ENCODE measurements at regions not wholly inside any gene's neighbourhood (a gene's known extent, or its start where the extent isn't known, plus 50 kb on each side); places are given as distances from the start of the nearest gene placed in this dataset.

DNA sequence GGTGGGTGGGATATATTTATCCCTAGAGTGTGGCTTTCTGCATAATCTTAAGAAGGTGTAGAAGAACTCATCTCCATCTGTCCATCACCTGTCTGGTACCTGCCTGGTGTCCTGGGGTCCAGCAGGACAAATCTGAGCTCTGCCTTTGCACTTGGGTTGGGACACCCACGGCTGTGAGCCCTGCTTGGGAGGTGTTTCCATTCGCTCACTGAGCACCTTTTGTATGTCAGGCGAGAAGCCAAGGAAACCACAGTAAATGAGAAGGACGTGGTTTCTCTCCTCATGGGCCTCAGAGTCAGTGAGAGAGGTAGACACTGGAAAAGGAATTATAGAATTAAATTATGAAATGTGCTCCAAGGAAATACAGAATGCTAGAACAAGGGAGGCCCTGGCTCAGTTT lies 555.9 kb downstream of the MIAT start:
- H3K27ac Mint-ChIP-seq (ENCODE audit: unreplicated experiment) = peak overlapping the region; percentile 88
- H3K4me3 ChIP-seq (ENCODE audit: insufficient read depth, low read depth, low read length) = no peak overlapping the region
- H3K4me1 ChIP-seq (ENCODE audit: insufficient read depth, low read length) = peaks cover 18% of the 10 kb centered on the region
- TF ChIP-seq EZH2 (IDR thresholded peaks at IDR 0.05; ENCODE audit: insufficient read depth, low read length) = no peak
- TF ChIP-seq, protein P1, sequence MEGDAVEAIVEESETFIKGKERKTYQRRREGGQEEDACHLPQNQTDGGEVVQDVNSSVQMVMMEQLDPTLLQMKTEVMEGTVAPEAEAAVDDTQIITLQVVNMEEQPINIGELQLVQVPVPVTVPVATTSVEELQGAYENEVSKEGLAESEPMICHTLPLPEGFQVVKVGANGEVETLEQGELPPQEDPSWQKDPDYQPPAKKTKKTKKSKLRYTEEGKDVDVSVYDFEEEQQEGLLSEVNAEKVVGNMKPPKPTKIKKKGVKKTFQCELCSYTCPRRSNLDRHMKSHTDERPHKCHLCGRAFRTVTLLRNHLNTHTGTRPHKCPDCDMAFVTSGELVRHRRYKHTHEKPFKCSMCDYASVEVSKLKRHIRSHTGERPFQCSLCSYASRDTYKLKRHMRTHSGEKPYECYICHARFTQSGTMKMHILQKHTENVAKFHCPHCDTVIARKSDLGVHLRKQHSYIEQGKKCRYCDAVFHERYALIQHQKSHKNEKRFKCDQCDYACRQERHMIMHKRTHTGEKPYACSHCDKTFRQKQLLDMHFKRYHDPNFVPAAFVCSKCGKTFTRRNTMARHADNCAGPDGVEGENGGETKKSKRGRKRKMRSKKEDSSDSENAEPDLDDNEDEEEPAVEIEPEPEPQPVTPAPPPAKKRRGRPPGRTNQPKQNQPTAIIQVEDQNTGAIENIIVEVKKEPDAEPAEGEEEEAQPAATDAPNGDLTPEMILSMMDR (IDR thresholded peaks at IDR 0.05; ENCODE audit: insufficient read depth, low read depth, low read length) = no peak
- H3K27ac ChIP-seq (ENCODE audit: low read depth, low read length) = peak overlapping the region; percentile 69
- peaks cover 19% of the 10 kb centered on the region for H3K4me1 Mint-ChIP-seq (ENCODE audit: low read depth, unreplicated experiment)
- FAIRE-seq (no peak), DNase-seq (ENCODE audit: low read depth) (peak; percentile 71)
- H3K9me3 ChIP-seq (ENCODE audit: insufficient read depth, low read depth, low read length) = no peaks in the 10 kb centered on the region
- H3K36me3 ChIP-seq (ENCODE audit: insufficient read depth, low read length) = no peaks in the 10 kb centered on the region
- peaks cover 4% of the 10 kb centered on the region for H3K36me3 Mint-ChIP-seq (ENCODE audit: low read depth, unreplicated experiment)
- no peak overlapping the region for H2AFZ ChIP-seq (ENCODE audit: low read depth, low read length)
- no peak overlapping the region for H3K4me2 ChIP-seq (ENCODE audit: low read length)
- peak overlapping the region; percentile 49 for H3K9ac ChIP-seq (ENCODE audit: low read length)
- no peaks in the 10 kb centered on the region for H3K79me2 ChIP-seq (ENCODE audit: insufficient read depth, low read length)
- peaks cover 7% of the 10 kb centered on the region for H3K9me3 Mint-ChIP-seq (ENCODE audit: unreplicated experiment)
- H3K27me3 Mint-ChIP-seq (ENCODE audit: low read depth, unreplicated experiment) = peaks cover 2% of the 10 kb centered on the region
- no peak overlapping the region for H3K4me3 Mint-ChIP-seq (ENCODE audit: unreplicated experiment)
- H4K20me1 ChIP-seq (ENCODE audit: insufficient read depth, low read length) = no peaks in the 10 kb centered on the region
- no peaks in the 10 kb centered on the region for H3K27me3 ChIP-seq (ENCODE audit: insufficient read depth, low read length)

DNA sequence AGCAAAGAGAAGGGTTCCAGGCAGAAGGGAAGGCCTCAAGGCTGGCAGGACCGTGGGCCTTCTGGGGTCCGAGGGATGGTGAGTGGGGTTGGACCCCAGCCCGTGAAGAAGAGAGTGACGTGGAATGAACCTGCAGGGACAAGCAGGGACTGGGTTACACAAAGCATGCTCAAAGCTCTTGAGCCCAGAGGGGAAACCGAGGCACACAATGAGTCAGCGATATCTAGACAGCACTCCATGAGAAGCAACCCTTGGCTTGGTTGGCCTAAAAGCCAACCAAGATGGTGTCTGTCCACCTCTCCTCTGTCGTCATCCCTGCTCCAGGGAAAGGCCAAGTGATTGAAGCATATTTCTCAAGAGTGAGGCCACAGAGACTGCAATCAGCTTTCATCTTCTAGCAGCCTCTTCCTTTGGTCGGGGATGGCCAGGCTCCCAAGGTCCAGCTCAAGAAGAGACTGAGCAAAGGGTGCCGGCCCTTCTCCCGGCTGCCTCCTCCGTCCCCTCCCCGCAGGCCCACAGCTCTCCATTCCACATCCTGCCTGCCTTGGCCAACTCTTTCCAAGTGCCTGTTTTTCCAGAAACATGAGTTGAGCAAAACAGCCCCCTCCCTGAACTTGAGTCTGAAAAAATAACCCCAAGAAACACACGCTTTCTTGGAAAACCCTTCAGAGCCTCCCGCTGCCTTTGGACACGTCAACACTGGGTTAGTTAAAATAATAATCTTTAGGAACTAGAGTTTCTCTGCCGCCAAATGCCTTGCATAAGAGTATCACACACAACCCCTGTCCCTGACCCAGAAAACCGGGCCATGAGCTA lies 556.6 kb downstream of the MIAT start:
- Histone ChIP-seq H3K4me1 (ENCODE audit: insufficient read depth, low read length) (peaks cover 15% of the 10 kb centered on the region), H3K79me2 (ENCODE audit: insufficient read depth, low read length) (no peaks in the 10 kb centered on the region), H3K27me3 (ENCODE audit: insufficient read depth, low read length) (no peaks in the 10 kb centered on the region), H4K20me1 (ENCODE audit: insufficient read depth, low read length) (no peaks in the 10 kb centered on the region), H3K36me3 (ENCODE audit: insufficient read depth, low read length) (no peaks in the 10 kb centered on the region), H2AFZ (ENCODE audit: low read depth, low read length) (no peak overlapping the region), H3K4me3 (ENCODE audit: insufficient read depth, low read depth, low read length) (no peak overlapping the region), H3K9ac (ENCODE audit: low read length) (peak overlapping the region; percentile 41), H3K4me2 (ENCODE audit: low read length) (no peak overlapping the region), H3K27ac (ENCODE audit: low read depth, low read length) (peak overlapping the region; percentile 69), H3K9me3 (ENCODE audit: insufficient read depth, low read depth, low read length) (no peaks in the 10 kb centered on the region)
- FAIRE-seq (no peak), DNase-seq (ENCODE audit: low read depth) (peak; percentile 61)
- H3K4me3 Mint-ChIP-seq (ENCODE audit: unreplicated experiment) = no peak overlapping the region
- no peak for TF ChIP-seq EZH2 (IDR thresholded peaks at IDR 0.05; ENCODE audit: insufficient read depth, low read length)
- TF ChIP-seq, protein P1 (IDR thresholded peaks at IDR 0.05; ENCODE audit: insufficient read depth, low read depth, low read length) = no peak
- H3K27me3 Mint-ChIP-seq (ENCODE audit: low read depth, unreplicated experiment) = peaks cover 2% of the 10 kb centered on the region
- peaks cover 7% of the 10 kb centered on the region for H3K9me3 Mint-ChIP-seq (ENCODE audit: unreplicated experiment)
- peaks cover 4% of the 10 kb centered on the region for H3K36me3 Mint-ChIP-seq (ENCODE audit: low read depth, unreplicated experiment)
- peak overlapping the region; percentile 88 for H3K27ac Mint-ChIP-seq (ENCODE audit: unreplicated experiment)
- peaks cover 19% of the 10 kb centered on the region for H3K4me1 Mint-ChIP-seq (ENCODE audit: low read depth, unreplicated experiment)

DNA sequence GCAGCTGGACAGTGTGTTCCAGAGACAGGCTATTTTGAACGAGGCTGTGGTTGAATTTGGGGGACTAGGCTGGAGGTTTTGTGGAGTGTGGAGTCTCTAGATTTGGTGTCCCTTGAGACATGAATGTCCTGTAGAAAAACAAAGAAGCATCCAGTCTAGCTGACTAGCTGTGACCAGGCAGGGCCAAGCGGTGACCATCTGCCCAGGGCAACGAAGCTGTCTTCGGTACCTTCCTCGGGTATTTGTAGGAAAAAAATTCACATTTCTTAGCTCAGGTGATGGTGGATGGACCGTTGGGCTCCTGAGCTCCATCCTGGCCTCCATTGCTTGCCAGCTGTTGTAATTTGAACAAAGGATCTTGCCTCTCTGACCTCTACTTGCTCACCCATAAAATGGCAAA lies 557.3 kb downstream of the MIAT start:
- Histone ChIP-seq H3K4me3 (ENCODE audit: insufficient read depth, low read depth, low read length) (no peak overlapping the region), H3K9me3 (ENCODE audit: insufficient read depth, low read depth, low read length) (no peaks in the 10 kb centered on the region), H3K4me1 (ENCODE audit: insufficient read depth, low read length) (peaks cover 16% of the 10 kb centered on the region), H4K20me1 (ENCODE audit: insufficient read depth, low read length) (no peaks in the 10 kb centered on the region), H3K79me2 (ENCODE audit: insufficient read depth, low read length) (no peaks in the 10 kb centered on the region), H3K27ac (ENCODE audit: low read depth, low read length) (peak overlapping the region; percentile 69), H3K27me3 (ENCODE audit: insufficient read depth, low read length) (no peaks in the 10 kb centered on the region), H2AFZ (ENCODE audit: low read depth, low read length) (no peak overlapping the region), H3K36me3 (ENCODE audit: insufficient read depth, low read length) (no peaks in the 10 kb centered on the region), H3K9ac (ENCODE audit: low read length) (peak overlapping the region; percentile 29), H3K4me2 (ENCODE audit: low read length) (no peak overlapping the region)
- TF ChIP-seq, protein P1 (IDR thresholded peaks at IDR 0.05; ENCODE audit: insufficient read depth, low read depth, low read length) = no peak
- no peak for TF ChIP-seq EZH2 (IDR thresholded peaks at IDR 0.05; ENCODE audit: insufficient read depth, low read length)
- H3K4me1 Mint-ChIP-seq (ENCODE audit: low read depth, unreplicated experiment) = peaks cover 21% of the 10 kb centered on the region
- DNase-seq (ENCODE audit: low read depth) = no peak
- no peak overlapping the region for H3K27ac Mint-ChIP-seq (ENCODE audit: unreplicated experiment)
- H3K4me3 Mint-ChIP-seq (ENCODE audit: unreplicated experiment) = no peak overlapping the region
- peaks cover 2% of the 10 kb centered on the region for H3K27me3 Mint-ChIP-seq (ENCODE audit: low read depth, unreplicated experiment)
- H3K9me3 Mint-ChIP-seq (ENCODE audit: unreplicated experiment) = peaks cover 7% of the 10 kb centered on the region
- FAIRE-seq = no peak
- peaks cover 4% of the 10 kb centered on the region for H3K36me3 Mint-ChIP-seq (ENCODE audit: low read depth, unreplicated experiment)

Data from astrocyte (in vitro differentiated cells and primary cell).